K562 (cell line): ENCODE measurements at regions not wholly inside any gene's neighbourhood (a gene's known extent, or its start where the extent isn't known, plus 50 kb on each side); places are given as distances from the start of the nearest gene placed in this dataset.

ENCODE experiments used
- ATAC-seq: fragments of 200-7000 bp; cut with Tn5 transposase; 3 replicates; pipeline ENCODE4 v1.9.1; 2020; ENCODE audit warnings: moderate library complexity
- BruUV-seq: library from RNA; stranded (reverse); fragments of 400-500 nt; replicated peaks from 2 replicates; lab custom pipeline; 2021; lab: Mats Ljungman, UMichigan
- CTCF ChIA-PET: fragments of 300-600 bp; formaldehyde crosslinking; extraction: SDS; loops from one replicate; lab custom pipeline; 2021; ENCODE audit warnings: low intra/inter-chr PET ratio; lab: Yijun Ruan, JAX
- POLR2A ChIA-PET: fragments of 300-600, 350-650 bp; sonication (Branson Sonifier 250); formaldehyde crosslinking; extraction: SDS; loops from one replicate; lab custom pipeline; 2021; ENCODE audit warnings: antibody characterized with exemption, inconsistent platforms; lab: Yijun Ruan, JAX
- DNase-seq, 4 experiments: peaks; one replicate each; pipeline versions ENCODE4 v3.0.0 to v3.0.0-alpha.2; 2011 to 2018; ENCODE audit warnings: low spot score in 3 of 4, mixed read lengths in 3 of 4; ENCODE audit errors: extremely low read depth in 1 of 4
- FAIRE-seq: peaks from 2 replicates; lab custom pipeline; 2011; peaks lifted over from hg19 to GRCh38; lab: Jason Lieb, UNC
- H2AFZ ChIP-seq: 2 replicates; pipeline ENCODE4 v1.6.0; 2011; ENCODE audit warnings: low read depth, low read length, control low read depth, inconsistent platforms
- H3K27ac ChIP-seq: fragments of 200-600 bp; 3 replicates; pipeline ENCODE4 v1.8.0; 2011; ENCODE audit warnings: low read depth, mild to moderate bottlenecking, control low read depth, inconsistent platforms, low read length, moderate library complexity, mixed read lengths; ENCODE audit errors: extremely low read depth
- H3K27me3 ChIP-seq, 2 experiments: fragments of 300-600 bp in 1 of 2; 2 replicates in 1 of 2; 3 replicates in 1 of 2; pipeline versions ENCODE4 v1.6.0 to v1.8.0; 2011; ENCODE audit warnings: inconsistent platforms in 2 of 2, low read length in 2 of 2, mild to moderate bottlenecking in 1 of 2, mixed read lengths in 1 of 2, moderate library complexity in 1 of 2; ENCODE audit not compliant: control insufficient read depth in 2 of 2, insufficient read depth in 2 of 2
- H3K36me3 ChIP-seq: fragments of 300-600 bp; 3 replicates; pipeline ENCODE4 v1.8.0; 2011; ENCODE audit warnings: mild to moderate bottlenecking, low read length, inconsistent platforms; ENCODE audit not compliant: control insufficient read depth, insufficient read depth
- H3K4me1 ChIP-seq, 2 experiments: fragments of 200-600 bp in 1 of 2; replicated peaks in 1 of 2; 2 replicates in 1 of 2; 3 replicates in 1 of 2; pipeline versions ENCODE4 v1.5.1 to v1.8.0; 2011; ENCODE audit warnings: inconsistent platforms in 2 of 2, low read length in 2 of 2, mild to moderate bottlenecking in 1 of 2, mixed read lengths in 1 of 2, moderate library complexity in 1 of 2; ENCODE audit not compliant: control insufficient read depth in 2 of 2, insufficient read depth in 2 of 2
- H3K4me2 ChIP-seq: 2 replicates; pipeline ENCODE4 v1.6.1; 2011; ENCODE audit warnings: low read length, control low read depth, inconsistent platforms, mixed read lengths; ENCODE audit not compliant: insufficient read depth
- H3K4me3 ChIP-seq: fragments of 200-600 bp; sonication (generic), shearing (Covaris generic); 2 replicates; pipeline ENCODE4 v1.5.1; 2016; ENCODE audit warnings: control low read depth, inconsistent platforms
- H3K79me2 ChIP-seq: fragments of 200-600 bp; 3 replicates; pipeline ENCODE4 v1.8.0; 2011; ENCODE audit warnings: low read length, inconsistent platforms; ENCODE audit not compliant: control insufficient read depth, insufficient read depth
- H3K9ac ChIP-seq, 2 experiments: 2 replicates each; pipeline versions ENCODE4 v1.6.0 to v1.6.1; 2011; ENCODE audit warnings: low read depth in 2 of 2, low read length in 2 of 2, control low read depth in 1 of 2, inconsistent platforms in 1 of 2, mild to moderate bottlenecking in 1 of 2, mixed read lengths in 1 of 2; ENCODE audit not compliant: insufficient read depth in 1 of 2
- H3K9me1 ChIP-seq: one replicate; pipeline ENCODE4 v1.6.0; 2011; ENCODE audit warnings: inconsistent platforms, mild to moderate bottlenecking, low read length, moderate library complexity; ENCODE audit not compliant: control insufficient read depth, insufficient read depth
- H3K9me3 ChIP-seq: replicated peaks from 2 replicates; pipeline ENCODE4 v1.5.1; 2011; ENCODE audit warnings: low read depth, low read length, inconsistent platforms; ENCODE audit not compliant: control insufficient read depth, insufficient read depth
- H4K20me1 ChIP-seq: replicated peaks from 2 replicates; pipeline ENCODE4 v1.6.1; 2011; ENCODE audit warnings: low read length, inconsistent platforms, mixed read lengths; ENCODE audit not compliant: control insufficient read depth, insufficient read depth
- CXXC5 ChIP-seq: fragments of 250-450 bp; sonication (Bioruptor Pico); IDR thresholded peaks from 2 replicates; pipeline ENCODE4 v1.8.0; 2022; ENCODE audit warnings: inconsistent platforms, mild to moderate bottlenecking, moderate library complexity
- ESRRB ChIP-seq: fragments of 250-450 bp; sonication (Bioruptor Pico); IDR thresholded peaks from 2 replicates; pipeline ENCODE4 v1.5.0; 2020; ENCODE audit warnings: mild to moderate bottlenecking, moderate library complexity, borderline replicate concordance
- EZH2 ChIP-seq: IDR thresholded peaks from 2 replicates; pipeline ENCODE4 v1.6.1; 2012; ENCODE audit warnings: low read depth, mild to moderate bottlenecking, inconsistent platforms, low read length, borderline replicate concordance
- HMG20B ChIP-seq: fragments of 250-450 bp; sonication (Bioruptor Pico); IDR thresholded peaks from 2 replicates; pipeline ENCODE4 v1.5.0; 2021; ENCODE audit warnings: mild to moderate bottlenecking
- MXI1 ChIP-seq: IDR thresholded peaks from 2 replicates; pipeline ENCODE4 v1.6.1; 2011; ENCODE audit warnings: low read depth, mild to moderate bottlenecking, improper control_type of control experiment, low read length
- NR1H2 ChIP-seq: sonication (generic); formaldehyde crosslinking; IDR thresholded peaks from 2 replicates; pipeline ENCODE4 v1.4.0; 2020; ENCODE audit warnings: mild to moderate bottlenecking, missing genetic modification reagents
- NR2F6 ChIP-seq: fragments of 450-650 bp; formaldehyde crosslinking; IDR thresholded peaks from 2 replicates; pipeline ENCODE4 v1.4.0; 2020; ENCODE audit warnings: mild to moderate bottlenecking
- PHF21A ChIP-seq: fragments of 450-650 bp; IDR thresholded peaks from 2 replicates; pipeline ENCODE4 v1.6.1; 2017; ENCODE audit warnings: low read depth, borderline replicate concordance
- SMARCB1 ChIP-seq: IDR thresholded peaks from 2 replicates; pipeline ENCODE4 v1.6.1; 2011; ENCODE audit warnings: improper control_type of control experiment, low read depth; ENCODE audit not compliant: insufficient read length
- VEZF1 ChIP-seq: fragments of 200-800 bp; sonication (Bioruptor generic); IDR thresholded peaks from 2 replicates; pipeline ENCODE4 v1.6.1; 2017; ENCODE audit warnings: missing genetic modification characterization, missing compliant biosample characterization
- ZNF12 ChIP-seq: sonication (generic); formaldehyde crosslinking; IDR thresholded peaks from 2 replicates; pipeline ENCODE4 v1.4.0; 2020; ENCODE audit warnings: mild to moderate bottlenecking, missing genetic modification reagents
- ZNF655 ChIP-seq: fragments of 250-450 bp; sonication (Bioruptor Pico); IDR thresholded peaks from 2 replicates; pipeline ENCODE4 v1.5.0; 2021
- WGBS: fragments of 100-300 bp; shearing (Covaris generic); methylation state at CpG from one replicate; pipeline ENCODE4 v1.1.6; 2016; ENCODE audit warnings: low coverage, mixed read lengths; ENCODE audit not compliant: insufficient coverage; ENCODE audit errors: missing lambda C conversion rate; 5-methylcytosine and 5-hydroxymethylcytosine counted together
- in situ Hi-C: fragments of 300-500 bp; cut with MboI; formaldehyde crosslinking; loops from 4 replicates; pipeline ENCODE4 v1.15.0; 2018; ENCODE audit warnings: inconsistent platforms, mixed read lengths
- intact Hi-C: fragments of 100-400 bp; cut with micrococcal nuclease; formaldehyde crosslinking; loops from 2 replicates; pipeline ENCODE4 v1.14.2; 2022
- TF ChIP-seq, protein P1 (sequence below): IDR thresholded peaks from 3 replicates; pipeline ENCODE4 v1.6.1; 2011; ENCODE audit warnings: borderline replicate concordance, mild to moderate bottlenecking; ENCODE audit not compliant: insufficient read length, insufficient read depth
- TF ChIP-seq, protein P2 (sequence below): fragments of 150-350 bp; conservative IDR thresholded peaks from 2 replicates; pipeline ENCODE4 v1.6.1; 2014; ENCODE audit warnings: low read length

DNA sequence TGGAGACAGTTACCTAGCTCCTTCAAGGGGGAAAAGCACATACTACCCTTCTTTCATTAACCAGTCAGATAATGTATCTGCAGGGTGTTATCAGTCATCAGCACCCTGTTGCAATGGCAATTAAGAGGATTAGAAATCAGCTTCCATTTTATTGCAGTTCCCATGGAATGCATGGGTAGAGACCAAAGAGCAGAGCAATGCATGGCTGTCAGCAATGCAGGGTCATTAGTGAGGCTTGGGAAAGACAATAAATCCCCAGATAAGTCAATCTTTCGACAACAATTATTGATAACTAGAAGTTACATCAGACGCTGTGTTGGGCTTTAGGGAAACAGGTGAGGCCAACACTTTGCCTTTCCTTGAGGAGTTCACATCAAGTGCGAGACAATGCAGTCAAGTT, 150.9 kb downstream of the MAFB start:
- no peak for FAIRE-seq
- CTCF ChIA-PET = no interaction called here
- Histone ChIP-seq H3K79me2 (no peaks in the 10 kb centered on the region), H3K4me3 (no peak overlapping the region), H3K9me1 (no peaks in the 10 kb centered on the region), H2AFZ (no peak overlapping the region), H3K4me2 (no peak overlapping the region), H3K9ac (no peak overlapping the region), H3K9me3 (no peaks in the 10 kb centered on the region), H3K4me1 (no peaks in the 10 kb centered on the region), H3K36me3 (no peaks in the 10 kb centered on the region), H3K27ac (no peak overlapping the region), H3K27me3 (no peaks in the 10 kb centered on the region), H4K20me1 (no peaks in the 10 kb centered on the region)
- 0% methylated on average over 3 of the region's 3 CpGs for WGBS
- intact Hi-C loops (no loop called here), in situ Hi-C loops (no loop called here)
- POLR2A ChIA-PET = no interaction called here
- no TSS peak for BruUV-seq
- no peak for DNase-seq
- no peak for TF ChIP-seq ESRRB (CRISPR knock-in tag)
- no peak for TF ChIP-seq MXI1
- no peak for TF ChIP-seq NR1H2
- no peak for TF ChIP-seq ZNF12 (CRISPR knock-in tag)
- no peak for TF ChIP-seq ZNF655
- no peak for TF ChIP-seq PHF21A
- TF ChIP-seq HMG20B (CRISPR knock-in tag) = no peak
- TF ChIP-seq, protein P1, sequence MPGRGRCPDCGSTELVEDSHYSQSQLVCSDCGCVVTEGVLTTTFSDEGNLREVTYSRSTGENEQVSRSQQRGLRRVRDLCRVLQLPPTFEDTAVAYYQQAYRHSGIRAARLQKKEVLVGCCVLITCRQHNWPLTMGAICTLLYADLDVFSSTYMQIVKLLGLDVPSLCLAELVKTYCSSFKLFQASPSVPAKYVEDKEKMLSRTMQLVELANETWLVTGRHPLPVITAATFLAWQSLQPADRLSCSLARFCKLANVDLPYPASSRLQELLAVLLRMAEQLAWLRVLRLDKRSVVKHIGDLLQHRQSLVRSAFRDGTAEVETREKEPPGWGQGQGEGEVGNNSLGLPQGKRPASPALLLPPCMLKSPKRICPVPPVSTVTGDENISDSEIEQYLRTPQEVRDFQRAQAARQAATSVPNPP = no peak
- TF ChIP-seq, protein P2, sequence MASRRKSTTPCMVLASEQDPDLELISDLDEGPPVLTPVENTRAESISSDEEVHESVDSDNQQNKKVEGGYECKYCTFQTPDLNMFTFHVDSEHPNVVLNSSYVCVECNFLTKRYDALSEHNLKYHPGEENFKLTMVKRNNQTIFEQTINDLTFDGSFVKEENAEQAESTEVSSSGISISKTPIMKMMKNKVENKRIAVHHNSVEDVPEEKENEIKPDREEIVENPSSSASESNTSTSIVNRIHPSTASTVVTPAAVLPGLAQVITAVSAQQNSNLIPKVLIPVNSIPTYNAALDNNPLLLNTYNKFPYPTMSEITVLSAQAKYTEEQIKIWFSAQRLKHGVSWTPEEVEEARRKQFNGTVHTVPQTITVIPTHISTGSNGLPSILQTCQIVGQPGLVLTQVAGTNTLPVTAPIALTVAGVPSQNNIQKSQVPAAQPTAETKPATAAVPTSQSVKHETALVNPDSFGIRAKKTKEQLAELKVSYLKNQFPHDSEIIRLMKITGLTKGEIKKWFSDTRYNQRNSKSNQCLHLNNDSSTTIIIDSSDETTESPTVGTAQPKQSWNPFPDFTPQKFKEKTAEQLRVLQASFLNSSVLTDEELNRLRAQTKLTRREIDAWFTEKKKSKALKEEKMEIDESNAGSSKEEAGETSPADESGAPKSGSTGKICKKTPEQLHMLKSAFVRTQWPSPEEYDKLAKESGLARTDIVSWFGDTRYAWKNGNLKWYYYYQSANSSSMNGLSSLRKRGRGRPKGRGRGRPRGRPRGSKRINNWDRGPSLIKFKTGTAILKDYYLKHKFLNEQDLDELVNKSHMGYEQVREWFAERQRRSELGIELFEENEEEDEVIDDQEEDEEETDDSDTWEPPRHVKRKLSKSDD = no peak
- no peak for TF ChIP-seq VEZF1 (CRISPR knock-in tag)
- TF ChIP-seq NR2F6 (CRISPR knock-in tag) = no peak
- TF ChIP-seq CXXC5 (CRISPR knock-in tag) = no peak
- no peak for TF ChIP-seq SMARCB1
- TF ChIP-seq EZH2 = no peak
- no peak for ATAC-seq
